ENCODE measurements at regions not wholly inside any gene's neighbourhood (a gene's known extent, or its start where the extent isn't known, plus 50 kb on each side); places are given as distances from the start of the nearest gene placed in this dataset.

- TF ChIP-seq EZH2 (IDR thresholded peaks at IDR 0.05; ENCODE audit: low read length, missing control alignments) (no peak), CTCF (conservative IDR thresholded peaks at IDR 0.05 in 1 of 2, IDR thresholded peaks at IDR 0.05 in 1 of 2; ENCODE audit: low read depth in 1 of 2, low read length in 2 of 2) (no peak)
Measured at GRCh38 chr6:130730600-130730999, 96.6 kb upstream of the SMLR1 start.

GRCh38 chr6:130734161-130734560 is 93.0 kb upstream of the SMLR1 start:
- TF ChIP-seq CTCF (conservative IDR thresholded peaks at IDR 0.05 in 1 of 2, IDR thresholded peaks at IDR 0.05 in 1 of 2; ENCODE audit: low read depth in 1 of 2, low read length in 2 of 2) (no peak), EZH2 (IDR thresholded peaks at IDR 0.05; ENCODE audit: low read length, missing control alignments) (no peak)
- Histone ChIP-seq H3K9ac (ENCODE audit: insufficient read depth, low read length) (no peak overlapping the region), H3K79me2 (ENCODE audit: control insufficient read depth, insufficient read depth, low read length) (no peaks in the 10 kb centered on the region), H3K9me3 (ENCODE audit: control insufficient read depth, insufficient read depth, low read depth, low read length) (no peaks in the 10 kb centered on the region), H2AFZ (ENCODE audit: low read length) (no peak overlapping the region), H3K4me2 (ENCODE audit: extremely low read depth, insufficient read depth, low read length) (no peak overlapping the region), H4K20me1 (ENCODE audit: control insufficient read depth, extremely low read depth, insufficient read depth, low read length) (no peaks in the 10 kb centered on the region), H3K27me3 (ENCODE audit: control insufficient read depth, insufficient read depth, low read length) (no peaks in the 10 kb centered on the region), H3K4me1 (ENCODE audit: control insufficient read depth, extremely low read depth, insufficient read depth, low read length) (no peaks in the 10 kb centered on the region), H3K27ac (ENCODE audit: insufficient read depth, low read length) (no peak overlapping the region), H3K4me3 (replicated peaks in 1 of 4; ENCODE audit: control extremely low read depth in 1 of 4, insufficient read depth in 1 of 4, low read depth in 3 of 4, low read length in 4 of 4) (no peak overlapping the region), H3K36me3 (ENCODE audit: control insufficient read depth, insufficient read depth, low read length) (no peaks in the 10 kb centered on the region)
- DNase-seq (ENCODE audit: low read depth in 2 of 2) = no peak

More at GRCh38 chr6:130730600-130730999, 96.6 kb upstream of the SMLR1 start:
- H3K4me1 ChIP-seq (ENCODE audit: control insufficient read depth, extremely low read depth, insufficient read depth, low read length) = no peaks in the 10 kb centered on the region
- H2AFZ ChIP-seq (ENCODE audit: low read length) = no peak overlapping the region
- H3K9me3 ChIP-seq (ENCODE audit: control insufficient read depth, insufficient read depth, low read depth, low read length) = no peaks in the 10 kb centered on the region
- no peak overlapping the region for H3K9ac ChIP-seq (ENCODE audit: insufficient read depth, low read length)
- no peak overlapping the region for H3K27ac ChIP-seq (ENCODE audit: insufficient read depth, low read length)
- no peak overlapping the region for H3K4me2 ChIP-seq (ENCODE audit: extremely low read depth, insufficient read depth, low read length)
- H3K4me3 ChIP-seq (replicated peaks in 1 of 4; ENCODE audit: control extremely low read depth in 1 of 4, insufficient read depth in 1 of 4, low read depth in 3 of 4, low read length in 4 of 4) = no peak overlapping the region
- H4K20me1 ChIP-seq (ENCODE audit: control insufficient read depth, extremely low read depth, insufficient read depth, low read length) = no peaks in the 10 kb centered on the region
- H3K36me3 ChIP-seq (ENCODE audit: control insufficient read depth, insufficient read depth, low read length) = no peaks in the 10 kb centered on the region
- no peaks in the 10 kb centered on the region for H3K79me2 ChIP-seq (ENCODE audit: control insufficient read depth, insufficient read depth, low read length)
- H3K27me3 ChIP-seq (ENCODE audit: control insufficient read depth, insufficient read depth, low read length) = no peaks in the 10 kb centered on the region
- DNase-seq (ENCODE audit: low read depth in 2 of 2) = no peak

DNA sequence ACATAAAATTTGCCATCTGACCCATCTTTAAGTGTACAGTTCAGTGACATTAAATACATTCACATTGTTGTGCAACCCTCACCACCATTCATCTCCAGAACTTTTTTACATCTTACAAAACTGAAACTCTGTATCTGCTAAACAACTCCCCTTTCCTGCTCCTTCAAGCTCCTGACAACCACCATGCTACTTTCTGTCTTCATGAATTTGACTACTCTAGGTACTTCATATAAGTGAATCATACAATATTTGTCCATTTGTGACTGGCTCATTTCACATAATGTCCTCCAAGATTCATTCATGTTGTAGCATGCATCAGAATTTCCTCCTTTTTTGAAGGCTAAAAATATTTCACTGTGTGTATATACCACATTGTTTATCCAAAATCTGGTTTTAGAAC is 86.9 kb upstream of the SMLR1 start:
- Histone ChIP-seq H3K4me3 (replicated peaks in 1 of 4; ENCODE audit: control extremely low read depth in 1 of 4, insufficient read depth in 1 of 4, low read depth in 3 of 4, low read length in 4 of 4) (no peak overlapping the region), H3K9ac (ENCODE audit: insufficient read depth, low read length) (no peak overlapping the region), H3K9me3 (ENCODE audit: control insufficient read depth, insufficient read depth, low read depth, low read length) (no peaks in the 10 kb centered on the region), H3K4me2 (ENCODE audit: extremely low read depth, insufficient read depth, low read length) (no peak overlapping the region), H3K27ac (ENCODE audit: insufficient read depth, low read length) (no peak overlapping the region), H2AFZ (ENCODE audit: low read length) (no peak overlapping the region), H3K36me3 (ENCODE audit: control insufficient read depth, insufficient read depth, low read length) (no peaks in the 10 kb centered on the region), H4K20me1 (ENCODE audit: control insufficient read depth, extremely low read depth, insufficient read depth, low read length) (no peaks in the 10 kb centered on the region), H3K4me1 (ENCODE audit: control insufficient read depth, extremely low read depth, insufficient read depth, low read length) (no peaks in the 10 kb centered on the region), H3K27me3 (ENCODE audit: control insufficient read depth, insufficient read depth, low read length) (no peaks in the 10 kb centered on the region), H3K79me2 (ENCODE audit: control insufficient read depth, insufficient read depth, low read length) (no peaks in the 10 kb centered on the region)
- no peak for TF ChIP-seq EZH2 (IDR thresholded peaks at IDR 0.05; ENCODE audit: low read length, missing control alignments)
- no peak for TF ChIP-seq CTCF (conservative IDR thresholded peaks at IDR 0.05 in 1 of 2, IDR thresholded peaks at IDR 0.05 in 1 of 2; ENCODE audit: low read depth in 1 of 2, low read length in 2 of 2)
- no peak for DNase-seq (ENCODE audit: low read depth in 2 of 2)
